GM12878 (cell line): ENCODE measurements at regions not wholly inside any gene's neighbourhood (a gene's known extent, or its start where the extent isn't known, plus 50 kb on each side); places are given as distances from the start of the nearest gene placed in this dataset.

ENCODE experiments used
- ATAC-seq: fragments of 200-7000 bp; cut with Tn5 transposase; 3 replicates; pipeline ENCODE4 v1.9.1; 2020; ENCODE audit warnings: mild to moderate bottlenecking, moderate library complexity
- BruUV-seq: library from RNA; stranded (reverse); fragments of 400-500 nt; replicated peaks from 2 replicates; lab custom pipeline; 2021; lab: Mats Ljungman, UMichigan
- CTCF ChIA-PET: fragments of 300-600 bp; sonication (Branson Sonifier 250); formaldehyde crosslinking; extraction: SDS; loops from one replicate; lab custom pipeline; 2021; ENCODE audit warnings: inconsistent platforms; lab: Yijun Ruan, JAX
- POLR2A ChIA-PET: fragments of 350-600 bp; formaldehyde crosslinking; extraction: SDS; loops from one replicate; lab custom pipeline; 2021; ENCODE audit warnings: inconsistent platforms; lab: Charles Lee
- RAD21 ChIA-PET: fragments of 300-600 bp; sonication (Branson Sonifier 250); formaldehyde crosslinking; loops from one replicate; lab custom pipeline; 2023; ENCODE audit warnings: antibody characterized with exemption; ENCODE audit not compliant: unreplicated experiment; lab: Charles Lee
- SMC1A ChIA-PET: fragments of 300-600 bp; sonication (Branson Sonifier 250); formaldehyde crosslinking; loops from one replicate; lab custom pipeline; 2023; ENCODE audit not compliant: unreplicated experiment, uncharacterized antibody; lab: Charles Lee
- DNase-seq: peaks from one replicate; pipeline ENCODE4 v3.0.0-alpha.2; 2011; ENCODE audit warnings: low read depth, low spot score
- FAIRE-seq: peaks from 3 replicates; lab custom pipeline; 2011; peaks lifted over from hg19 to GRCh38; lab: Jason Lieb, UNC
- H2AFZ ChIP-seq: 2 replicates; pipeline ENCODE4 v1.6.0; 2011; ENCODE audit warnings: low read depth, low read length, control low read depth; ENCODE audit not compliant: control insufficient read depth
- H3K27ac ChIP-seq: 2 replicates; pipeline ENCODE4 v1.5.1; 2011; ENCODE audit warnings: control low read depth; ENCODE audit not compliant: control insufficient read depth, insufficient read depth
- H3K27me3 ChIP-seq, 2 experiments: replicated peaks in 1 of 2; 2 replicates each; pipeline versions ENCODE4 v1.6.0 to v1.6.1; 2011; ENCODE audit warnings: low read length in 1 of 2; ENCODE audit not compliant: control insufficient read depth in 2 of 2, insufficient read depth in 2 of 2
- H3K36me3 ChIP-seq, 2 experiments: 2 replicates each; pipeline ENCODE4 v1.5.1; 2011; ENCODE audit warnings: low read length in 1 of 2; ENCODE audit not compliant: control insufficient read depth in 2 of 2, insufficient read depth in 2 of 2
- H3K4me1 ChIP-seq: 2 replicates; pipeline ENCODE4 v1.6.1; 2011; ENCODE audit warnings: mild to moderate bottlenecking, low read length, moderate library complexity, mixed read lengths; ENCODE audit not compliant: control insufficient read depth, insufficient read depth
- H3K4me2 ChIP-seq: 2 replicates; pipeline ENCODE4 v1.6.0; 2011; ENCODE audit warnings: control low read depth; ENCODE audit not compliant: control insufficient read depth, insufficient read depth
- H3K4me3 ChIP-seq: fragments of 200-600 bp; sonication (generic); 2 replicates; pipeline ENCODE4 v1.5.1; 2016
- H3K79me2 ChIP-seq: 2 replicates; pipeline ENCODE4 v1.6.0; 2011; ENCODE audit warnings: low read length; ENCODE audit not compliant: control insufficient read depth, insufficient read depth
- H3K9ac ChIP-seq: 2 replicates; pipeline ENCODE4 v1.8.0; 2011; ENCODE audit warnings: low read length, control low read depth, mixed read lengths; ENCODE audit not compliant: control insufficient read depth, insufficient read depth
- H3K9me3 ChIP-seq: replicated peaks from 3 replicates; pipeline ENCODE4 v1.5.1; 2011; ENCODE audit warnings: mild to moderate bottlenecking, low read length; ENCODE audit not compliant: control insufficient read depth, insufficient read depth
- H4K20me1 ChIP-seq: 2 replicates; pipeline ENCODE4 v1.6.0; 2011; ENCODE audit not compliant: control insufficient read depth, insufficient read depth
- ATF3 ChIP-seq: IDR thresholded peaks from 2 replicates; pipeline ENCODE4 v1.6.1; 2011; ENCODE audit warnings: low read depth, mild to moderate bottlenecking, low read length, moderate library complexity, borderline replicate concordance; ENCODE audit errors: extremely low read depth
- BRCA1 ChIP-seq: IDR thresholded peaks from 2 replicates; pipeline ENCODE4 v1.6.1; 2011; ENCODE audit warnings: low read depth, low read length, improper control_type of control experiment
- EGR1 ChIP-seq, 2 experiments: IDR thresholded peaks; 1 replicate in 1 of 2; 2 replicates in 1 of 2; pipeline ENCODE4 v1.6.1; 2011 to 2012; ENCODE audit warnings: low read depth in 2 of 2, low read length in 2 of 2, borderline replicate concordance in 1 of 2, mild to moderate bottlenecking in 1 of 2, moderate library complexity in 1 of 2
- IKZF1 ChIP-seq: fragments of 450-650 bp; conservative IDR thresholded peaks from 2 replicates; pipeline ENCODE4 v1.6.1; 2017; ENCODE audit warnings: antibody characterized with exemption, mild to moderate bottlenecking
- KDM1A ChIP-seq: fragments of 200-600 bp; sonication (generic); IDR thresholded peaks from 2 replicates; pipeline ENCODE4 v1.6.1; 2016; ENCODE audit warnings: borderline replicate concordance
- NFXL1 ChIP-seq: fragments of 450-650 bp; IDR thresholded peaks from 2 replicates; pipeline ENCODE4 v1.6.1; 2017; ENCODE audit warnings: antibody characterized with exemption, mild to moderate bottlenecking, borderline replicate concordance
- NR2F1 ChIP-seq: fragments of 450-650 bp; conservative IDR thresholded peaks from 2 replicates; pipeline ENCODE4 v1.6.1; 2017; ENCODE audit warnings: mild to moderate bottlenecking
- RAD21 ChIP-seq: IDR thresholded peaks from 2 replicates; pipeline ENCODE4 v1.6.1; 2011; ENCODE audit warnings: mild to moderate bottlenecking, low read depth, low read length, moderate library complexity; ENCODE audit not compliant: insufficient read depth
- RAD51 ChIP-seq: fragments of 450-650 bp; IDR thresholded peaks from 2 replicates; pipeline ENCODE4 v1.6.1; 2016; ENCODE audit warnings: moderate library complexity, mild to moderate bottlenecking, inconsistent platforms
- RELA ChIP-seq: fragments of 450-650 bp; IDR thresholded peaks from 2 replicates; pipeline ENCODE4 v1.8.0; 2014; ENCODE audit warnings: borderline replicate concordance; ENCODE audit not compliant: partially characterized antibody
- SMAD5 ChIP-seq: IDR thresholded peaks from 2 replicates; pipeline ENCODE4 v1.6.1; 2016; ENCODE audit warnings: antibody characterized with exemption, low read depth
- SP1 ChIP-seq: IDR thresholded peaks from one replicate; pipeline ENCODE4 v1.6.1; 2011; ENCODE audit warnings: low read depth, low read length
- SUZ12 ChIP-seq: fragments of 200-600 bp; sonication (generic); IDR thresholded peaks from one replicate; pipeline ENCODE4 v1.6.1; 2018; ENCODE audit warnings: antibody characterized with exemption, mild to moderate bottlenecking; ENCODE audit not compliant: unreplicated experiment
- ZBTB11 ChIP-seq: fragments of 450-650 bp; formaldehyde crosslinking; IDR thresholded peaks from 2 replicates; pipeline ENCODE4 v1.5.0; 2022; ENCODE audit warnings: mild to moderate bottlenecking, missing genetic modification characterization
- WGBS: methylation state at CpG from one replicate; pipeline ENCODE4 v1.1.6; 2016; ENCODE audit warnings: low lambda C conversion rate; ENCODE audit not compliant: insufficient replicate concordance, insufficient coverage; ENCODE audit errors: missing lambda C conversion rate; 5-methylcytosine and 5-hydroxymethylcytosine counted together
- in situ Hi-C: fragments of 300-500 bp; cut with MboI; formaldehyde crosslinking; loops from 9 replicates; pipeline ENCODE4 v1.14.3; 2018; ENCODE audit warnings: mixed read lengths
- intact Hi-C: fragments of 100-400 bp; cut with micrococcal nuclease; formaldehyde crosslinking; loops from one replicate; pipeline ENCODE4 v1.14.2; 2022; ENCODE audit not compliant: unreplicated experiment

GRCh38 chr11:15807827-15808226 lies 548.5 kb downstream of the SOX6 start (continued):
- TF ChIP-seq NFXL1 (no peak), SP1 (no peak), NR2F1 (no peak), RAD21 (no peak)
- TF ChIP-seq, all 136 proteins: peak for 0

GRCh38 chr11:15810082-15810481 lies 546.3 kb downstream of the SOX6 start:
- ChIA-PET POLR2A (no interaction called here), SMC1A (no interaction called here), CTCF (no interaction called here), RAD21 (no interaction called here)
- WGBS = 8% methylated on average over 3 of the region's 3 CpGs
- FAIRE-seq (no peak), ATAC-seq (no peak), DNase-seq (no peak)
- H3K4me2 ChIP-seq = no peak overlapping the region
- H3K27ac ChIP-seq = no peak overlapping the region
- H3K4me3 ChIP-seq = no peak overlapping the region
- H3K27me3 ChIP-seq = no peaks in the 10 kb centered on the region
- H3K4me1 ChIP-seq = no peaks in the 10 kb centered on the region
- intact Hi-C loops (no loop called here), in situ Hi-C loops (no loop called here)
- H2AFZ ChIP-seq = no peak overlapping the region
- H3K79me2 ChIP-seq = no peaks in the 10 kb centered on the region
- no peaks in the 10 kb centered on the region for H3K9me3 ChIP-seq
- TF ChIP-seq RAD51 (no peak), EGR1 (IDR thresholded peaks at IDR 0.05; ENCODE audit: borderline replicate concordance in 1 of 2, low read depth in 2 of 2, low read length in 2 of 2) (no peak), RELA (no peak), BRCA1 (no peak), SMAD5 (no peak), IKZF1 (no peak), SUZ12 (no peak), ATF3 (no peak), KDM1A (no peak), ZBTB11 (no peak)
- no peaks in the 10 kb centered on the region for H4K20me1 ChIP-seq
- no TSS peak for BruUV-seq
- no peak overlapping the region for H3K9ac ChIP-seq
- H3K36me3 ChIP-seq = no peaks in the 10 kb centered on the region
